ENCODE measurements at regions not wholly inside any gene's neighbourhood (a gene's known extent, or its start where the extent isn't known, plus 50 kb on each side); places are given as distances from the start of the nearest gene placed in this dataset.

GRCh38 chr22:19663821-19664355 lies 50.4 kb upstream of the SEPTIN5 start:
- DNase-seq: peak; percentile 49

- no peak for DNase-seq
These were observed 49.9 kb upstream of the SEPTIN5 start for GRCh38 chr22:19664406-19664805.

Data from DMS153 (cell line).